ENCODE measurements at regions not wholly inside any gene's neighbourhood (a gene's known extent, or its start where the extent isn't known, plus 50 kb on each side); places are given as distances from the start of the nearest gene placed in this dataset.

GRCh38 chr12:24381790-24382189 lies 432.3 kb upstream of the SOX5 start:
- ChIA-PET POLR2A (no interaction called here), CTCF (no interaction called here)
- intact Hi-C loops (cut with micrococcal nuclease; ENCODE audit: unreplicated experiment) = no loop called here
- Histone ChIP-seq H3K4me1 (ENCODE audit: control insufficient read depth, insufficient read depth, low read length) (no peaks in the 10 kb centered on the region), H3K27ac (ENCODE audit: low read length) (no peak overlapping the region), H3K27me3 (ENCODE audit: control insufficient read depth, insufficient read depth, low read length) (no peaks in the 10 kb centered on the region), H3K36me3 (ENCODE audit: control insufficient read depth, insufficient read depth, low read length) (no peaks in the 10 kb centered on the region), H3K4me3 (ENCODE audit: low read depth in 2 of 2, low read length in 2 of 2) (no peak overlapping the region), H3K9me3 (ENCODE audit: control insufficient read depth, insufficient read depth, low read depth, low read length) (no peaks in the 10 kb centered on the region)
- BruUV-seq (replicated peaks) = no TSS peak
- no peak for TF ChIP-seq SIN3A (IDR thresholded peaks at IDR 0.05; ENCODE audit: borderline replicate concordance, insufficient read depth, low read depth, low read length)
- TF ChIP-seq POLR2AphosphoS5 (IDR thresholded peaks at IDR 0.05; ENCODE audit: low read depth, low read length) = no peak
- TF ChIP-seq CTCF (IDR thresholded peaks at IDR 0.05) = no peak
- TF ChIP-seq TCF7L2 (IDR thresholded peaks at IDR 0.05; ENCODE audit: low read depth, low read length) = no peak
- TF ChIP-seq REST (IDR thresholded peaks at IDR 0.05; ENCODE audit: insufficient read depth in 1 of 2, low read depth in 2 of 2, low read length in 1 of 2) = no peak
- ATAC-seq (no peak), DNase-seq (ENCODE audit: low read depth, low spot score) (no peak)
- in situ Hi-C loops (cut with HindIII; ENCODE audit: low pct_unique_long_range_greater_than_20kb, low sequenced_read_pairs) = no loop called here

GRCh38 chr12:24379861-24380521 lies 430.5 kb upstream of the SOX5 start:
- H3K36me3 ChIP-seq (ENCODE audit: control insufficient read depth, insufficient read depth, low read length) = no peaks in the 10 kb centered on the region
- CTCF ChIA-PET = no interaction called here
- H3K27me3 ChIP-seq (ENCODE audit: control insufficient read depth, insufficient read depth, low read length) = no peaks in the 10 kb centered on the region
- H3K9me3 ChIP-seq (ENCODE audit: control insufficient read depth, insufficient read depth, low read depth, low read length) = no peaks in the 10 kb centered on the region
- in situ Hi-C loops (cut with HindIII; ENCODE audit: low pct_unique_long_range_greater_than_20kb, low sequenced_read_pairs) (no loop called here), intact Hi-C loops (cut with micrococcal nuclease; ENCODE audit: unreplicated experiment) (no loop called here)
- no peaks in the 10 kb centered on the region for H3K4me1 ChIP-seq (ENCODE audit: control insufficient read depth, insufficient read depth, low read length)
- TF ChIP-seq REST (IDR thresholded peaks at IDR 0.05; ENCODE audit: insufficient read depth in 1 of 2, low read depth in 2 of 2, low read length in 1 of 2) = no peak
- no peak for TF ChIP-seq TCF7L2 (IDR thresholded peaks at IDR 0.05; ENCODE audit: low read depth, low read length)
- no peak for TF ChIP-seq POLR2AphosphoS5 (IDR thresholded peaks at IDR 0.05; ENCODE audit: low read depth, low read length)
- no peak for TF ChIP-seq CTCF (IDR thresholded peaks at IDR 0.05)
- TF ChIP-seq SIN3A (IDR thresholded peaks at IDR 0.05; ENCODE audit: borderline replicate concordance, insufficient read depth, low read depth, low read length) = no peak
- DNase-seq (ENCODE audit: low read depth, low spot score) (no peak), ATAC-seq (no peak)
- POLR2A ChIA-PET = no interaction called here
- no peak overlapping the region for H3K4me3 ChIP-seq (ENCODE audit: low read depth in 2 of 2, low read length in 2 of 2)
- no TSS peak for BruUV-seq (replicated peaks)
- H3K27ac ChIP-seq (ENCODE audit: low read length) = no peak overlapping the region

Data from Panc1 (cell line).